ENCODE measurements at regions not wholly inside any gene's neighbourhood (a gene's known extent, or its start where the extent isn't known, plus 50 kb on each side); places are given as distances from the start of the nearest gene placed in this dataset.

DNA sequence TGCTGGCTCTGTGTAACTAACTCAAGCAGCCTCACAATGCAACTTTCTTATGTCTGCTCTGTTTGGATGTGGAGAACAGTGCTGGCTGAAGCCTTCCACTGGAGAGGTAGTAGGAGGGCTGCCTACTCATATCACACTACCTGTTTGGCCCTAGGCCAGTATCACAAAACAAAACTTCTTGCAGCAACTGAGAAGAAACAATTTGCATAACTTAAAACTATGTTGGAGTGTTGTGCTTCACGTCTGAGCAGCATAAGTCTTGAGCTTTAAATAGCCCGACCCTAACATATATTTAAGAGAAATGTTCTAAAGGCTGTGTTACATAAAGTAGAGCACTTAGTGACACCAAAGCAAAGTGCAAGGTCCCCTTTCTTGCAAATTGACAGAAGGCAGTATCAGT is 204.9 kb upstream of the ACVR2A start:
- Histone ChIP-seq H3K27ac (no peak overlapping the region), H3K36me3 (no peaks in the 10 kb centered on the region), H3K4me3 (ENCODE audit: low read depth, low read length) (no peak overlapping the region), H3K9me3 (ENCODE audit: severe bottlenecking) (no peaks in the 10 kb centered on the region), H3K27me3 (ENCODE audit: insufficient read depth, low read depth, severe bottlenecking) (no peaks in the 10 kb centered on the region)
- no peak for DNase-seq
- TF ChIP-seq, protein P1, sequence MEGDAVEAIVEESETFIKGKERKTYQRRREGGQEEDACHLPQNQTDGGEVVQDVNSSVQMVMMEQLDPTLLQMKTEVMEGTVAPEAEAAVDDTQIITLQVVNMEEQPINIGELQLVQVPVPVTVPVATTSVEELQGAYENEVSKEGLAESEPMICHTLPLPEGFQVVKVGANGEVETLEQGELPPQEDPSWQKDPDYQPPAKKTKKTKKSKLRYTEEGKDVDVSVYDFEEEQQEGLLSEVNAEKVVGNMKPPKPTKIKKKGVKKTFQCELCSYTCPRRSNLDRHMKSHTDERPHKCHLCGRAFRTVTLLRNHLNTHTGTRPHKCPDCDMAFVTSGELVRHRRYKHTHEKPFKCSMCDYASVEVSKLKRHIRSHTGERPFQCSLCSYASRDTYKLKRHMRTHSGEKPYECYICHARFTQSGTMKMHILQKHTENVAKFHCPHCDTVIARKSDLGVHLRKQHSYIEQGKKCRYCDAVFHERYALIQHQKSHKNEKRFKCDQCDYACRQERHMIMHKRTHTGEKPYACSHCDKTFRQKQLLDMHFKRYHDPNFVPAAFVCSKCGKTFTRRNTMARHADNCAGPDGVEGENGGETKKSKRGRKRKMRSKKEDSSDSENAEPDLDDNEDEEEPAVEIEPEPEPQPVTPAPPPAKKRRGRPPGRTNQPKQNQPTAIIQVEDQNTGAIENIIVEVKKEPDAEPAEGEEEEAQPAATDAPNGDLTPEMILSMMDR (IDR thresholded peaks at IDR 0.05; ENCODE audit: low read depth, low read length): no peak

DNA sequence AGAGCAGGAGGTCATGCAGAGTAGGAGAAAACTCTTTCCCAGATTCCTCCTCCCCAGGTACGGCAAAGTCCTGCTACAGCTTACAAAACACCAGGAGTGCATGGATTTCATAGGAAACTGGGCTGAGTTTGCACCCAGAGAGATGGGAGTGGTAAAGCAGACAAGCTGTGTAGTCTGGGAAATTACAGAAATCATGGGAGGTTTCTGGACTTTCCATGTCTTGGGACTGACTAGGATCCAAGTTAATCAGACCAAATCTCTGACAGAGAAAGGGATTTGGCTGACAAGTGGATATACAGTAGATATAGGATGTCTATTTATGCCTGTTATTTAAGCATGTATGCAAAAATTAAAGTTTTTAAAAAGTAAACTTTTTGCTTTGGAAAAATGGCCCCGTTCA is 205.4 kb upstream of the ACVR2A start:
- Histone ChIP-seq H3K27ac (no peak overlapping the region), H3K27me3 (ENCODE audit: insufficient read depth, low read depth, severe bottlenecking) (no peaks in the 10 kb centered on the region), H3K36me3 (no peaks in the 10 kb centered on the region), H3K9me3 (ENCODE audit: severe bottlenecking) (no peaks in the 10 kb centered on the region), H3K4me3 (ENCODE audit: low read depth, low read length) (no peak overlapping the region)
- no peak for DNase-seq
- TF ChIP-seq, protein P1 (IDR thresholded peaks at IDR 0.05; ENCODE audit: low read depth, low read length): no peak

DNA sequence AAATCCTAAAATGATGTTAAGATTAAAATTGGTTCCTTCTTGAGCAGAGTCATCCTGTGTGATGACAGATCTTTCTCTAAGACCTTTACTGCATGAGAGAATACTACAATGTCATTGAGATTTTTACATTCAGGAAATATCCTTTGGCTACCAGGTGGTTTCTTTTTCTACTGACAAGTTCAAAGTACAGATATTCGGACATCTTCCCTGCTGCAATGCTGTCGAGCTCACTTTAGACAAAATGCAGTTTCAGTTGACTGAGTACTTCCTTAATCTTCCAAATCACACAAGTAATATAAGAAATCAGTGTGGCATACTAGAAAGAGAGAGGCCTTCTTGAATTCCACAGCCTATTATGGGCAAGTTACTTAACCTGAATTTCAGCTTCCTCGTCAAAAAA is 207.9 kb upstream of the ACVR2A start:
- no peaks in the 10 kb centered on the region for H3K9me3 ChIP-seq (ENCODE audit: severe bottlenecking)
- H3K4me3 ChIP-seq (ENCODE audit: low read depth, low read length): no peak overlapping the region
- no peaks in the 10 kb centered on the region for H3K36me3 ChIP-seq
- DNase-seq: no peak
- TF ChIP-seq, protein P1 (IDR thresholded peaks at IDR 0.05; ENCODE audit: low read depth, low read length): no peak
- H3K27ac ChIP-seq: no peak overlapping the region
- H3K27me3 ChIP-seq (ENCODE audit: insufficient read depth, low read depth, severe bottlenecking): no peaks in the 10 kb centered on the region

DNA sequence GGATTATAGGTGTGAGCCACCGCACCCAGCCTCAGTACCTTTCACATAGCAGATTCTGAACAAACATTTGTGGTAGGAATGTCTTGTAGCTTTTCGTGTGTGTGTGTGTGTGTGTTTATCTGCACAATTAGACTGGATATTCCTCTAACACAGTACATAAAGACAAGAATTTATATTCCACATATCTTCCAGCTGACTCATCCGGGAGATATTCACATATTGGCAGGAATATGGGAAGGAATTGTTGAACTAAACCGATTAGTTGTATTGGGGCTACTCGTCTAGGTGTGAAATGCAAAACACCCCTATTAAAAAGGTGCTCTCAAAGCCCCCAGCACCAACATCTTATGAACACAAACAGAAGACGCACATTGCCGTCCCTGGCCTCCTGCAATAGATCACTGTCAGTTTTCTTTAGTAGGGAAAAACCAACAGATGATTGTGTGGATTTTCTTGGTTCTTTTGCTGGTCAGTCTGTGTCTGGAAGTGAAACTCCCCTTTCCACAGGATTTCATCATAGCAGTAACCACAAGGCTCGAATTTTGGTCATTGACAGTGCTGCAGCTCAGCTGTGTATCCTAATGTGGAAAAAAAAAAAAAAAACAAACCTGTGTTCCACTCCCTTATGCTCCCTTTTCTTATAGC is 208.5 kb upstream of the ACVR2A start:
- no peak for DNase-seq
- no peak overlapping the region for H3K27ac ChIP-seq
- no peak overlapping the region for H3K4me3 ChIP-seq (ENCODE audit: low read depth, low read length)
- no peaks in the 10 kb centered on the region for H3K36me3 ChIP-seq
- no peaks in the 10 kb centered on the region for H3K9me3 ChIP-seq (ENCODE audit: severe bottlenecking)
- TF ChIP-seq, protein P1 (IDR thresholded peaks at IDR 0.05; ENCODE audit: low read depth, low read length): no peak
- no peaks in the 10 kb centered on the region for H3K27me3 ChIP-seq (ENCODE audit: insufficient read depth, low read depth, severe bottlenecking)

DNA sequence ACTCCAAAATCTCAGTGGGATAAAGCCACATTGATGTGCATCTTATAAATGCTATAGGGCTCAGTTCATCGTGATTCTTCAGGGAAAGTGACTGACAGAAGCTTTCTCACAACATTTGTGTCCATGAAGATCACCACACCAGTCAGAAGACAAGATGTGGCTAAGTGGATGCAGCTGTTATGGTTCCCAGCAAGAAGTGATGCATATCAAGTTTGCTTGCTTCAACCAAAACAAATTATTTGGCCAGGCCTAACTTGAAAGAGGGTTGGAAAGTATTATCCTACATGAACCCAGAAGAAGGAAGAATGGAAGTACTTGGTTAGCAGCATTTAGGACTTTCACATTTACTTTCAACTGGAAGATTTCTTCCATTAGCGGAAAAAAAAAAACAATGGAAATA is 210.0 kb upstream of the ACVR2A start:
- no peaks in the 10 kb centered on the region for H3K36me3 ChIP-seq
- TF ChIP-seq, protein P1 (IDR thresholded peaks at IDR 0.05; ENCODE audit: low read depth, low read length): no peak
- no peaks in the 10 kb centered on the region for H3K27me3 ChIP-seq (ENCODE audit: insufficient read depth, low read depth, severe bottlenecking)
- H3K27ac ChIP-seq: no peak overlapping the region
- H3K4me3 ChIP-seq (ENCODE audit: low read depth, low read length): no peak overlapping the region
- no peak for DNase-seq
- no peaks in the 10 kb centered on the region for H3K9me3 ChIP-seq (ENCODE audit: severe bottlenecking)

DNA sequence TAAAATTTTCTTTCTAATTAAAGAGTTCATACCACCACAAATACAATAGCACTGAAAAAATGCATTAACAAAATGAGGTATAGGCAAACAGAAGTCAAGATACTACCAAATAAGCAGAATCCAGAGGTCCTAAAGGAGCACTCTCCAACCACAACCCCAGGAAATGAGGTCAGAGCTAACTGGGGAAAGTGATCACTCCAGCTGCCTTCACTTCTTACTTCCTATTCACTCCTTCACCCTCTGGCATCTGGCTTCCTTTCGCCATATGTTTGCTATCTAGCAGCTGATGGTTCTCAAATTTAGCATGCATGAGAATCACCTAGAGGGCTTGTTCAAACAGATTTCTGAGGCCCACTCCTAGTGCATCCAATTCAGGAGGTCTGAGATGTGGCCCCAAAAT is 212.6 kb upstream of the ACVR2A start:
- Histone ChIP-seq H3K36me3 (no peaks in the 10 kb centered on the region), H3K27me3 (ENCODE audit: insufficient read depth, low read depth, severe bottlenecking) (no peaks in the 10 kb centered on the region), H3K4me3 (ENCODE audit: low read depth, low read length) (no peak overlapping the region), H3K9me3 (ENCODE audit: severe bottlenecking) (no peaks in the 10 kb centered on the region), H3K27ac (no peak overlapping the region)
- no peak for DNase-seq
- TF ChIP-seq, protein P1 (IDR thresholded peaks at IDR 0.05; ENCODE audit: low read depth, low read length): no peak

All from WERI-Rb-1 (cell line).